ENCODE measurements at regions not wholly inside any gene's neighbourhood (a gene's known extent, or its start where the extent isn't known, plus 50 kb on each side); places are given as distances from the start of the nearest gene placed in this dataset.
"Not testable (repeated sequence)": the region's sequence is repeated elsewhere in the genome, so short reads cannot be mapped to it uniquely, and the experiment has no call there.

DNA sequence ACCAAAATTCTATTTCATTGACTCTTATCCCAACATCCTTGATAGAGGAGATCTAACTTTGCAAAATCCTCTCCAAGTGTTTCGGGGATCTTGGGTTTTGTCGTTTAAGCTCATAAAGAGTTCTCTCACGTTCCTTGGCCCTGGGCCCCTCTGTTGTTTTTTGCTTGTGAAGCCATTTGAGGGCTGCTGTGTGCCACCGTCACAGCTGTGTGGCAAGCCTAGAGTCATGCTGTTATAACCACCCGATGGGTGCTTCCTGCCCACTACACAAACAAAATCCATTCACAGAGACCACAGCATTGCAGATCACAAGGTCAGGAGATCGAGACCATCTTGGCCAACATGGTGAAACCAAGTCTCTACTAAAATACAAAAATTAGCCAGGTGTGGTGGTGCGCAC is 154.1 kb downstream of the ADSS2 start:
- H3K9me3 Mint-ChIP-seq, result no peaks in the 10 kb centered on the region
- peaks cover 13% of the 10 kb centered on the region for H3K4me1 Mint-ChIP-seq
- ChIA-PET POLR2A (no interaction called here), CTCF (interaction anchor here (1.3 kb wide), 1 partner anchor 117 kb away, joined by 4 read pairs; no protein-coding TSS in a partner anchor)
- no peak for DNase-seq (ENCODE audit: low spot score)
- H3K27ac Mint-ChIP-seq, result no peak overlapping the region
- ATAC-seq, result no peak
- no peaks in the 10 kb centered on the region for H3K36me3 Mint-ChIP-seq
- TF ChIP-seq PRRX2 (CRISPR knock-in tag; IDR thresholded peaks at IDR 0.05), result no peak
- TF ChIP-seq FOXK1 (CRISPR knock-in tag; IDR thresholded peaks at IDR 0.05), result no peak
- TF ChIP-seq SOX15 (CRISPR knock-in tag; IDR thresholded peaks at IDR 0.05), result no peak
- no peak for TF ChIP-seq FOXJ3 (CRISPR knock-in tag; IDR thresholded peaks at IDR 0.05; ENCODE audit: borderline replicate concordance)
- H3K27me3 Mint-ChIP-seq (ENCODE audit: low read depth), result no peaks in the 10 kb centered on the region
- H3K4me3 Mint-ChIP-seq, result no peak overlapping the region

DNA sequence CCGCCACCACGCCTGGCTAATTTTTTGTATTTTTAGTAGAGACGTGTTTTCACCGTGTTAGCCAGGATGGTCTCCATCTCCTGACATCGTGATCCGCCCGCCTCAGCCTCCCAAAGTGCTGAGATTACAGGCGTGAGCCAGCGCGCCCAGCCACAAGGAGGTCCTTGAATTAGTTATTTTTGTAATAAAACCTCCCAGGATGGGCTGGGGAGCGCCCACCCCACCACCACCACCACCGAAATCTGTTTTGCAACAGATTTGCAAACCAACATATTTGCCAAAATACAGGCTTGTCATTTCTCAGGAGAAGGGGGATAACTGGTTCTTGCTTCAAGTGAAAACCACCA is 151.7 kb downstream of the ADSS2 start:
- not testable (repeated sequence) for H3K9me3 Mint-ChIP-seq; H3K36me3 Mint-ChIP-seq; DNase-seq (ENCODE audit: low spot score); H3K27me3 Mint-ChIP-seq (ENCODE audit: low read depth); H3K4me3 Mint-ChIP-seq; ATAC-seq; H3K27ac Mint-ChIP-seq
- POLR2A ChIA-PET, result interaction anchor here (0.6 kb wide), 1 partner anchor 609 kb away, joined by 3 read pairs; no protein-coding TSS in a partner anchor
- CTCF ChIA-PET, result interaction anchor here (0.6 to 1.2 kb wide), 22 partner anchors 8 to 860 kb away, joined by 3 to 6 read pairs (median 4); no protein-coding TSS in a partner anchor
- H3K4me1 Mint-ChIP-seq, result peaks cover 31% of the 10 kb centered on the region

DNA sequence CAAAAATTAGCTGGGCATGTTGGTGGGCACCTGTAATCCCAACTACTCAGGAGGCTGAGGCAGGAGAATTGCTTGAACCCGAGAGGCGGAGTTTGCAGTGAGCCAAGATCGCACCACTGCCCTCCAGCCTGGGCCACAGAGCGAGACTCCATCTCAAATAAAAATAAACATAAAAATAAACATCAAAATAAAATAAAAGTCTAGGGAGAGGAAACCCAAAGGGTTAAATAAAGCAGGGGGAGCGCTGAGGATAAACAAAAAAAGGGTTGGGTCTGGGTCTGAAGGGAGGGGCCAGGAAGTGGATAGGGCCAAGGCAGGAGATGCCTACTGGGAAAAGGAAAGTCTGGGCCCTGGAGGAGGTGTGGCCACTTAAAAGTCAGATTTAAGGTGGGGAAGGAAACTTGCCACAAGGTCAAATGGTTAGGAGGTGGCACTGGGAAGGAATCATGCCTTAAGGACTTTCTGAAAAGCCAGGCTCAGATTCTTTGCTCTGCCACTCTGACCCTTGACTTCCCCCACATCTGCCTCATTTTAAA is 150.0 kb downstream of the ADSS2 start:
- Mint-ChIP-seq H3K4me1 (peaks cover 31% of the 10 kb centered on the region), H3K27ac (no peak overlapping the region), H3K36me3 (peaks cover 12% of the 10 kb centered on the region), H3K27me3 (ENCODE audit: low read depth) (peaks cover 3% of the 10 kb centered on the region; the same call in 1 of the 2 replicates), H3K9me3 (peaks cover 19% of the 10 kb centered on the region), H3K4me3 (no peak overlapping the region)
- DNase-seq (ENCODE audit: low spot score) (no peak), ATAC-seq (no peak)
- ChIA-PET POLR2A (no interaction called here), CTCF (no interaction called here)
- no peak for TF ChIP-seq ZNF263 (CRISPR knock-in tag; IDR thresholded peaks at IDR 0.05; ENCODE audit: low read depth)
- TF ChIP-seq, protein P1, sequence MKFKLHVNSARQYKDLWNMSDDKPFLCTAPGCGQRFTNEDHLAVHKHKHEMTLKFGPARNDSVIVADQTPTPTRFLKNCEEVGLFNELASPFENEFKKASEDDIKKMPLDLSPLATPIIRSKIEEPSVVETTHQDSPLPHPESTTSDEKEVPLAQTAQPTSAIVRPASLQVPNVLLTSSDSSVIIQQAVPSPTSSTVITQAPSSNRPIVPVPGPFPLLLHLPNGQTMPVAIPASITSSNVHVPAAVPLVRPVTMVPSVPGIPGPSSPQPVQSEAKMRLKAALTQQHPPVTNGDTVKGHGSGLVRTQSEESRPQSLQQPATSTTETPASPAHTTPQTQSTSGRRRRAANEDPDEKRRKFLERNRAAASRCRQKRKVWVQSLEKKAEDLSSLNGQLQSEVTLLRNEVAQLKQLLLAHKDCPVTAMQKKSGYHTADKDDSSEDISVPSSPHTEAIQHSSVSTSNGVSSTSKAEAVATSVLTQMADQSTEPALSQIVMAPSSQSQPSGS (CRISPR knock-in tag; IDR thresholded peaks at IDR 0.05; ENCODE audit: borderline replicate concordance, low read depth), result no peak
- TF ChIP-seq NR3C1 (CRISPR knock-in tag; conservative IDR thresholded peaks at IDR 0.05; ENCODE audit: low read depth), result no peak
- no peak for TF ChIP-seq KAT7 (CRISPR knock-in tag; IDR thresholded peaks at IDR 0.05; ENCODE audit: borderline replicate concordance)
- TF ChIP-seq, protein P2, sequence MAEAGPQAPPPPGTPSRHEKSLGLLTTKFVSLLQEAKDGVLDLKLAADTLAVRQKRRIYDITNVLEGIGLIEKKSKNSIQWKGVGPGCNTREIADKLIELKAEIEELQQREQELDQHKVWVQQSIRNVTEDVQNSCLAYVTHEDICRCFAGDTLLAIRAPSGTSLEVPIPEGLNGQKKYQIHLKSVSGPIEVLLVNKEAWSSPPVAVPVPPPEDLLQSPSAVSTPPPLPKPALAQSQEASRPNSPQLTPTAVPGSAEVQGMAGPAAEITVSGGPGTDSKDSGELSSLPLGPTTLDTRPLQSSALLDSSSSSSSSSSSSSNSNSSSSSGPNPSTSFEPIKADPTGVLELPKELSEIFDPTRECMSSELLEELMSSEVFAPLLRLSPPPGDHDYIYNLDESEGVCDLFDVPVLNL (CRISPR knock-in tag; IDR thresholded peaks at IDR 0.05; ENCODE audit: borderline replicate concordance, low read depth), result no peak
- no peak for TF ChIP-seq GTF2I (CRISPR knock-in tag; conservative IDR thresholded peaks at IDR 0.05)
- TF ChIP-seq GABPB1 (CRISPR knock-in tag; IDR thresholded peaks at IDR 0.05), result no peak
- TF ChIP-seq, protein P3, sequence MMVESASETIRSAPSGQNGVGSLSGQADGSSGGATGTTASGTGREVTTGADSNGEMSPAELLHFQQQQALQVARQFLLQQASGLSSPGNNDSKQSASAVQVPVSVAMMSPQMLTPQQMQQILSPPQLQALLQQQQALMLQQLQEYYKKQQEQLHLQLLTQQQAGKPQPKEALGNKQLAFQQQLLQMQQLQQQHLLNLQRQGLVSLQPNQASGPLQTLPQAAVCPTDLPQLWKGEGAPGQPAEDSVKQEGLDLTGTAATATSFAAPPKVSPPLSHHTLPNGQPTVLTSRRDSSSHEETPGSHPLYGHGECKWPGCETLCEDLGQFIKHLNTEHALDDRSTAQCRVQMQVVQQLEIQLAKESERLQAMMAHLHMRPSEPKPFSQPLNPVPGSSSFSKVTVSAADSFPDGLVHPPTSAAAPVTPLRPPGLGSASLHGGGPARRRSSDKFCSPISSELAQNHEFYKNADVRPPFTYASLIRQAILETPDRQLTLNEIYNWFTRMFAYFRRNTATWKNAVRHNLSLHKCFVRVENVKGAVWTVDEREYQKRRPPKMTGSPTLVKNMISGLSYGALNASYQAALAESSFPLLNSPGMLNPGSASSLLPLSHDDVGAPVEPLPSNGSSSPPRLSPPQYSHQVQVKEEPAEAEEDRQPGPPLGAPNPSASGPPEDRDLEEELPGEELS (CRISPR knock-in tag; IDR thresholded peaks at IDR 0.05), result no peak
- TF ChIP-seq SMAD3 (CRISPR knock-in tag; IDR thresholded peaks at IDR 0.05; ENCODE audit: borderline replicate concordance), result no peak
- TF ChIP-seq CBFB (CRISPR knock-in tag; IDR thresholded peaks at IDR 0.05; ENCODE audit: low read depth), result no peak
